Endothelial cell of umbilical vein (primary cell): ENCODE measurements at regions not wholly inside any gene's neighbourhood (a gene's known extent, or its start where the extent isn't known, plus 50 kb on each side); places are given as distances from the start of the nearest gene placed in this dataset.

ENCODE experiments used
- BruUV-seq: library from RNA; stranded (reverse); fragments of 400-500 nt; replicated peaks from 2 replicates; lab custom pipeline; 2021; lab: Mats Ljungman, UMichigan
- CTCF ChIA-PET: fragments of 300-600, 350-600 bp; sonication (Branson Sonifier 250); formaldehyde crosslinking; loops from one replicate; lab custom pipeline; 2021; ENCODE audit warnings: antibody characterized with exemption, inconsistent platforms; lab: Charles Lee
- POLR2A ChIA-PET: fragments of 300-600, 350-600 bp; sonication (Branson Sonifier 250); formaldehyde crosslinking; loops from one replicate; lab custom pipeline; 2021; ENCODE audit warnings: antibody characterized with exemption, inconsistent platforms; lab: Charles Lee
- DNase-seq: peaks from one replicate; pipeline ENCODE4 v3.0.0-alpha.2; 2011; ENCODE audit warnings: low read depth, low spot score
- FAIRE-seq: peaks from 2 replicates; lab custom pipeline; 2011; peaks lifted over from hg19 to GRCh38; lab: Jason Lieb, UNC
- H2AFZ ChIP-seq: 2 replicates; pipeline ENCODE4 v1.6.0; 2012; ENCODE audit warnings: low read depth, low read length, control low read depth, inconsistent platforms
- H3K27ac ChIP-seq: 2 replicates; pipeline ENCODE4 v1.5.1; 2011; ENCODE audit warnings: low read depth, mild to moderate bottlenecking, control low read depth, low read length, moderate library complexity; ENCODE audit not compliant: insufficient read depth
- H3K27me3 ChIP-seq, 2 experiments: 2 replicates each; pipeline versions ENCODE4 v1.6.0 to v1.6.1; 2011; ENCODE audit warnings: low read length in 2 of 2, mixed read lengths in 1 of 2; ENCODE audit not compliant: control insufficient read depth in 2 of 2, insufficient read depth in 2 of 2
- H3K36me3 ChIP-seq, 2 experiments: 2 replicates in 1 of 2; 3 replicates in 1 of 2; pipeline ENCODE4 v1.5.1; 2011; ENCODE audit warnings: low read length in 2 of 2, mild to moderate bottlenecking in 1 of 2, moderate library complexity in 1 of 2; ENCODE audit not compliant: control insufficient read depth in 2 of 2, insufficient read depth in 2 of 2; ENCODE audit errors: extremely low read depth in 1 of 2
- H3K4me1 ChIP-seq: 3 replicates; pipeline ENCODE4 v1.5.1; 2011; ENCODE audit warnings: mild to moderate bottlenecking, low read length; ENCODE audit not compliant: control insufficient read depth, insufficient read depth; ENCODE audit errors: extremely low read depth
- H3K4me2 ChIP-seq: 2 replicates; pipeline ENCODE4 v1.6.1; 2011; ENCODE audit warnings: low read length, control low read depth, mixed read lengths; ENCODE audit not compliant: insufficient read depth
- H3K4me3 ChIP-seq, 3 experiments: fragments of 200-600 bp in 1 of 3; sonication (generic), shearing (Covaris generic) in 1 of 3; replicated peaks in 1 of 3; 2 replicates each; pipeline ENCODE4 v1.5.1; 2011 to 2016; ENCODE audit warnings: control low read depth in 3 of 3, low read length in 3 of 3, mild to moderate bottlenecking in 2 of 3, inconsistent platforms in 1 of 3, low read depth in 1 of 3, moderate library complexity in 1 of 3; ENCODE audit not compliant: insufficient read depth in 1 of 3
- H3K79me2 ChIP-seq: 2 replicates; pipeline ENCODE4 v1.6.0; 2012; ENCODE audit warnings: low read length, inconsistent platforms; ENCODE audit not compliant: control insufficient read depth, insufficient read depth
- H3K9ac ChIP-seq: replicated peaks from 2 replicates; pipeline ENCODE3; 2011; ENCODE audit warnings: low read length, control low read depth; ENCODE audit not compliant: insufficient read depth; ENCODE audit errors: extremely low read depth
- H3K9me1 ChIP-seq: replicated peaks from 3 replicates; pipeline ENCODE4 v1.6.0; 2011; ENCODE audit warnings: mild to moderate bottlenecking, low read length; ENCODE audit not compliant: control insufficient read depth, insufficient read depth; ENCODE audit errors: extremely low read depth
- H3K9me3 ChIP-seq: replicated peaks from 2 replicates; pipeline ENCODE4 v1.5.1; 2012; ENCODE audit warnings: low read length, inconsistent platforms; ENCODE audit not compliant: control insufficient read depth, insufficient read depth
- H4K20me1 ChIP-seq: replicated peaks from 2 replicates; pipeline ENCODE3; 2011; ENCODE audit warnings: mild to moderate bottlenecking, low read length; ENCODE audit not compliant: control insufficient read depth, insufficient read depth; ENCODE audit errors: extremely low read depth
- EZH2 ChIP-seq: IDR thresholded peaks from 2 replicates; pipeline ENCODE4 v1.6.1; 2012; ENCODE audit warnings: borderline replicate concordance, low read depth, mild to moderate bottlenecking, moderate library complexity, low read length, inconsistent platforms; ENCODE audit not compliant: severe bottlenecking
- FOS ChIP-seq: IDR thresholded peaks from 2 replicates; pipeline ENCODE4 v1.6.1; 2011; ENCODE audit warnings: mild to moderate bottlenecking, low read length, moderate library complexity, borderline replicate concordance; ENCODE audit not compliant: insufficient read depth
- GATA2 ChIP-seq: IDR thresholded peaks from 2 replicates; pipeline ENCODE4 v1.7.0; 2011; ENCODE audit warnings: low read depth, mild to moderate bottlenecking, moderate library complexity, mixed read lengths, low read length; ENCODE audit not compliant: insufficient read length, insufficient read depth
- MYC ChIP-seq: IDR thresholded peaks from one replicate; pipeline ENCODE4 v1.6.1; 2011; ENCODE audit warnings: mild to moderate bottlenecking, low read depth, low read length
- POLR2A ChIP-seq: IDR thresholded peaks from 2 replicates; pipeline ENCODE4 v1.6.1; 2012; ENCODE audit warnings: low read depth, mild to moderate bottlenecking, control low read depth, low read length
- POLR2AphosphoS5 ChIP-seq: IDR thresholded peaks from 2 replicates; pipeline ENCODE4 v1.6.1; 2012; ENCODE audit warnings: low read depth, mild to moderate bottlenecking, control low read depth, low read length, moderate library complexity; ENCODE audit not compliant: insufficient read depth
- dilution Hi-C: fragments of 300-500 bp; cut with MboI; formaldehyde crosslinking; loops from one replicate; pipeline ENCODE4 v1.15.0; 2019; ENCODE audit warnings: low sequenced_read_pairs; ENCODE audit not compliant: extremely low pct_ligation_motif_present
- intact Hi-C: fragments of 100-400 bp; cut with micrococcal nuclease; formaldehyde crosslinking; loops from one replicate; pipeline ENCODE4 v1.10.0; 2022
- TF ChIP-seq, protein P1 (sequence below): IDR thresholded peaks from 2 replicates; pipeline ENCODE4 v1.6.1; 2011; ENCODE audit not compliant: insufficient read depth, insufficient read length
- TF ChIP-seq, protein P2 (sequence below), 2 donors: IDR thresholded peaks; 1 replicate in 1 of 2; 2 replicates in 1 of 2; pipeline ENCODE4 v1.5.1; 2011; ENCODE audit warnings: low read length in 2 of 2, mild to moderate bottlenecking in 2 of 2, moderate library complexity in 2 of 2, control low read depth in 1 of 2, inconsistent platforms in 1 of 2, low read depth in 1 of 2; ENCODE audit not compliant: insufficient read depth in 1 of 2; ENCODE audit errors: extremely low read depth in 1 of 2

DNA sequence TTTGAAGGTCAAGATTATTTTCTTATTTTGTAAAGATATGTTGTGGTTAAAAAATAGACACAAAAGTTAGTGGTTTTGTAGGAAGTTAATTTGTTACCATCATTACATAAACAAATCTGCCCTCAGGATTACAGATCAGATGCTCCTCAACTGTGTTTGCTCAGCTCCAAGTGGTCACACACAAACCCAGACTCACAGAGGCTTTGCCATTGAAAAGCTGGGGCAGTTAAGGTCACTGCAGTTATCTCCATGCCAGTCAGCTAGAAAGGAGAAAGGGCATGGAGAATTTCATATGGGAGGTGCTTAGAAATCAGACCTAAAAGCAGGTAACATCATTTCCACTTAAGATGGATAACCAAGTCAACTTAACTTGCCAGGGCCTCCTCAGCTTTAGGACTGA is 825.7 kb upstream of the GBE1 start:
- no peak overlapping the region for H3K27ac ChIP-seq
- no peak overlapping the region for H2AFZ ChIP-seq
- no peaks in the 10 kb centered on the region for H3K79me2 ChIP-seq
- no peaks in the 10 kb centered on the region for H3K9me1 ChIP-seq
- no peaks in the 10 kb centered on the region for H3K4me1 ChIP-seq
- H4K20me1 ChIP-seq, result no peaks in the 10 kb centered on the region
- H3K9me3 ChIP-seq, result no peaks in the 10 kb centered on the region
- POLR2A ChIA-PET, result no interaction called here
- CTCF ChIA-PET, result no interaction called here
- H3K36me3 ChIP-seq, result no peaks in the 10 kb centered on the region
- DNase-seq, result no peak
- H3K27me3 ChIP-seq, result no peaks in the 10 kb centered on the region
- H3K4me2 ChIP-seq, result no peak overlapping the region
- FAIRE-seq, result no peak
- dilution Hi-C loops, result no loop called here
- intact Hi-C loops, result no loop called here
- no TSS peak for BruUV-seq
- H3K9ac ChIP-seq, result no peak overlapping the region
- H3K4me3 ChIP-seq, result no peak overlapping the region
- no peak for TF ChIP-seq GATA2
- TF ChIP-seq, protein P1, sequence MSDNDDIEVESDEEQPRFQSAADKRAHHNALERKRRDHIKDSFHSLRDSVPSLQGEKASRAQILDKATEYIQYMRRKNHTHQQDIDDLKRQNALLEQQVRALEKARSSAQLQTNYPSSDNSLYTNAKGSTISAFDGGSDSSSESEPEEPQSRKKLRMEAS, result no peak
- no peak for TF ChIP-seq POLR2A
- no peak for TF ChIP-seq MYC
- TF ChIP-seq POLR2AphosphoS5, result no peak
- TF ChIP-seq, protein P2, sequence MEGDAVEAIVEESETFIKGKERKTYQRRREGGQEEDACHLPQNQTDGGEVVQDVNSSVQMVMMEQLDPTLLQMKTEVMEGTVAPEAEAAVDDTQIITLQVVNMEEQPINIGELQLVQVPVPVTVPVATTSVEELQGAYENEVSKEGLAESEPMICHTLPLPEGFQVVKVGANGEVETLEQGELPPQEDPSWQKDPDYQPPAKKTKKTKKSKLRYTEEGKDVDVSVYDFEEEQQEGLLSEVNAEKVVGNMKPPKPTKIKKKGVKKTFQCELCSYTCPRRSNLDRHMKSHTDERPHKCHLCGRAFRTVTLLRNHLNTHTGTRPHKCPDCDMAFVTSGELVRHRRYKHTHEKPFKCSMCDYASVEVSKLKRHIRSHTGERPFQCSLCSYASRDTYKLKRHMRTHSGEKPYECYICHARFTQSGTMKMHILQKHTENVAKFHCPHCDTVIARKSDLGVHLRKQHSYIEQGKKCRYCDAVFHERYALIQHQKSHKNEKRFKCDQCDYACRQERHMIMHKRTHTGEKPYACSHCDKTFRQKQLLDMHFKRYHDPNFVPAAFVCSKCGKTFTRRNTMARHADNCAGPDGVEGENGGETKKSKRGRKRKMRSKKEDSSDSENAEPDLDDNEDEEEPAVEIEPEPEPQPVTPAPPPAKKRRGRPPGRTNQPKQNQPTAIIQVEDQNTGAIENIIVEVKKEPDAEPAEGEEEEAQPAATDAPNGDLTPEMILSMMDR (IDR thresholded peaks at IDR 0.05; ENCODE audit: extremely low read depth in 1 of 2, insufficient read depth in 1 of 2, low read depth in 1 of 2, low read length in 2 of 2), result no peak
- no peak for TF ChIP-seq EZH2
- no peak for TF ChIP-seq FOS
